Breast epithelium (tissue), 3 donors: ENCODE measurements at regions not wholly inside any gene's neighbourhood (a gene's known extent, or its start where the extent isn't known, plus 50 kb on each side); places are given as distances from the start of the nearest gene placed in this dataset.

ENCODE experiments used
- POLR2A ChIP-seq: fragments of 450-650 bp; IDR thresholded peaks from one replicate; pipeline ENCODE4 v1.6.1; 2016; ENCODE audit warnings: antibody characterized with exemption, mild to moderate bottlenecking, moderate library complexity
- POLR2AphosphoS5 ChIP-seq, 3 donors: sonication (generic); formaldehyde crosslinking; IDR thresholded peaks; one replicate each; pipeline ENCODE4 v1.6.1; 2017; ENCODE audit warnings: antibody characterized with exemption in 3 of 3
- TF ChIP-seq, protein P1 (sequence below), 3 donors: fragments of 450-650 bp; IDR thresholded peaks; one replicate each; pipeline ENCODE4 v1.5.1; 2016 to 2017; ENCODE audit warnings: antibody characterized with exemption in 3 of 3, mild to moderate bottlenecking in 3 of 3, moderate library complexity in 3 of 3

DNA sequence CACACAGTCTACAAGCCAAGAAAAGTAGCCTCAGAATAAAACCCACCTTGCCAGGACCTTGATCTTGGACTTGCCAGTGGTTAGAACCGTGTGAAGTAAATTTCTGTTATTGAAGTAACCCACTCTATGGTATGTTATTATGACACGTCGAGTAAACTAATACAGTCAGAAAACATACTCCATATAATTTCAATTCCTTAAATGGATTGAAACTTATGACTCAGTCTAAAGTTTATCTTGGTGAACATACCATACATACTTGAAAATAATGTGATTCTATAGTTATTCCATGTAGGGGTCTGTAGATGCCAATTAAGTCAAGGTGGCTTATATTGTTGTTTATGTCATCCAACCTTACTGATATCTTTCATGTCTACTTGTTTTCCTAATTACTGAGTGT, 950.7 kb downstream of the TLE4 start:
- TF ChIP-seq POLR2AphosphoS5 (IDR thresholded peaks at IDR 0.05), result no peak
- TF ChIP-seq, protein P1, sequence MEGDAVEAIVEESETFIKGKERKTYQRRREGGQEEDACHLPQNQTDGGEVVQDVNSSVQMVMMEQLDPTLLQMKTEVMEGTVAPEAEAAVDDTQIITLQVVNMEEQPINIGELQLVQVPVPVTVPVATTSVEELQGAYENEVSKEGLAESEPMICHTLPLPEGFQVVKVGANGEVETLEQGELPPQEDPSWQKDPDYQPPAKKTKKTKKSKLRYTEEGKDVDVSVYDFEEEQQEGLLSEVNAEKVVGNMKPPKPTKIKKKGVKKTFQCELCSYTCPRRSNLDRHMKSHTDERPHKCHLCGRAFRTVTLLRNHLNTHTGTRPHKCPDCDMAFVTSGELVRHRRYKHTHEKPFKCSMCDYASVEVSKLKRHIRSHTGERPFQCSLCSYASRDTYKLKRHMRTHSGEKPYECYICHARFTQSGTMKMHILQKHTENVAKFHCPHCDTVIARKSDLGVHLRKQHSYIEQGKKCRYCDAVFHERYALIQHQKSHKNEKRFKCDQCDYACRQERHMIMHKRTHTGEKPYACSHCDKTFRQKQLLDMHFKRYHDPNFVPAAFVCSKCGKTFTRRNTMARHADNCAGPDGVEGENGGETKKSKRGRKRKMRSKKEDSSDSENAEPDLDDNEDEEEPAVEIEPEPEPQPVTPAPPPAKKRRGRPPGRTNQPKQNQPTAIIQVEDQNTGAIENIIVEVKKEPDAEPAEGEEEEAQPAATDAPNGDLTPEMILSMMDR (IDR thresholded peaks at IDR 0.05), result no peak
- TF ChIP-seq POLR2A, result no peak
